ENCODE measurements at regions not wholly inside any gene's neighbourhood (a gene's known extent, or its start where the extent isn't known, plus 50 kb on each side); places are given as distances from the start of the nearest gene placed in this dataset.

DNA sequence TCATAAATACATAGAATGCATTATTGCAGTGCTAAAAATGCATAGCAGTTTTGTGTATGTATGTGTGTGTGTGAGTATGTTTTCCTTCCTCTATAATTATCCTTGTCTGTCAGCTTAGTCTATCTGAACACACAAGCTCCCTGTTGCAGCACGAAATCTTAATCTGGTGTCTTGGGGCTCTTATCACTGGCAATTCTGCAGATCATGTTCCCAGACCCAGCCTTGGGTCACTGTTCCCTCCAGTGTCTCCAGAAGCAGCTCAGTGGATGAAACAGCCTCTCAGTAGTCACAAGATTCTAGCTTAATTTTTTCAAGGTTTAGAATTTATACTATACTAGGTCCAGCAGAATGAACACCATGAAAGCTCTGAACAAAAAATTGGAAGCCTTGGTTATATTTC, 777.9 kb downstream of the MRPL39 start:
- Mint-ChIP-seq H3K4me1 (ENCODE audit: low read depth) (no peaks in the 10 kb centered on the region), H3K27ac (no peak overlapping the region), H3K4me3 (no peak overlapping the region), H3K36me3 (no peaks in the 10 kb centered on the region), H3K9me3 (no peaks in the 10 kb centered on the region), H3K27me3 (no peaks in the 10 kb centered on the region)
- intact Hi-C loops (cut with micrococcal nuclease) = no loop called here
- no peak for DNase-seq
- ChIA-PET POLR2A (no interaction called here), CTCF (interaction anchor here (0.7 kb wide), 1 partner anchor 556 kb away, joined by 3 read pairs; no protein-coding TSS in a partner anchor)

DNA sequence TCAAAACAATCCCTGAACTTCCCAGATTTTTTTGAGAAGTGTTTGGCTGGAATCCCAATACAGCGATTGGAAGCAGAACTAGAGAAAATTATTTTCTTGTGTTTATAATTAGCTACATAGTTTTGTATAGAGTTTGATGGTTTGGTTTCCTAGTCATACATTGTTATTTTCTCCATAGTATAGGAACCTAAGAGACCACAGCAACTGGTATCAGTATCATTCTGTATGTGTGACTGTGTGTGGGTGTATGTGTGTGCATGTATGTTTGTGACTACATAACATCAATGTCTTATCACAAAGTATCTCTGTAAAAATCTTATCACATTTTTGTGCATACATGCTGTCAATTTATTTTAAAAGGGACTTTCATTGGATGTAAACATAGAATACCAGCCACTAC, 780.5 kb downstream of the MRPL39 start:
- POLR2A ChIA-PET = no interaction called here
- H3K27ac Mint-ChIP-seq = no peak overlapping the region
- no peak for DNase-seq
- CTCF ChIA-PET = no interaction called here
- no peaks in the 10 kb centered on the region for H3K4me1 Mint-ChIP-seq (ENCODE audit: low read depth)
- H3K4me3 Mint-ChIP-seq = no peak overlapping the region
- intact Hi-C loops (cut with micrococcal nuclease) = no loop called here
- no peaks in the 10 kb centered on the region for H3K36me3 Mint-ChIP-seq
- no peaks in the 10 kb centered on the region for H3K27me3 Mint-ChIP-seq
- H3K9me3 Mint-ChIP-seq = no peaks in the 10 kb centered on the region

DNA sequence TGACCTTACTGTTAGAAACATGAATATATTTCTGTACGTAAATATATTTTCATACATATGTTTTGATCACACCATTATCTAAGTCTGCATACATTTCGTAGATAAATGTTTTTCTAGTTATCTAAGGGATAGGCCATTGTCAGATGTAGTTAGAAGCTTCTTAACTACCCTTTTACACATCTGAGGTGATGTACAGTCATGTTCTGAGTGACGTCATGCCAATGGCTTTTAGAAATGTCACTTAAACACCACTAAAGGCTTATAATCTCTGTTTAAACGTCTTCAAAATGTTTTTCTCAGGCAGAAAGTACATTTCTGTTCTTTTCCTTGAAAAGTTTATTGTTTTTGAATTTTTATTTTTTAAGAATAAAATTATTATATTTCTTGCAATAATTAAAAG, 781.9 kb downstream of the MRPL39 start:
- Mint-ChIP-seq H3K27ac (no peak overlapping the region), H3K4me3 (no peak overlapping the region), H3K9me3 (no peaks in the 10 kb centered on the region), H3K27me3 (no peaks in the 10 kb centered on the region), H3K36me3 (no peaks in the 10 kb centered on the region), H3K4me1 (ENCODE audit: low read depth) (no peaks in the 10 kb centered on the region)
- intact Hi-C loops (cut with micrococcal nuclease) = no loop called here
- ChIA-PET CTCF (no interaction called here), POLR2A (no interaction called here)
- no peak for DNase-seq

DNA sequence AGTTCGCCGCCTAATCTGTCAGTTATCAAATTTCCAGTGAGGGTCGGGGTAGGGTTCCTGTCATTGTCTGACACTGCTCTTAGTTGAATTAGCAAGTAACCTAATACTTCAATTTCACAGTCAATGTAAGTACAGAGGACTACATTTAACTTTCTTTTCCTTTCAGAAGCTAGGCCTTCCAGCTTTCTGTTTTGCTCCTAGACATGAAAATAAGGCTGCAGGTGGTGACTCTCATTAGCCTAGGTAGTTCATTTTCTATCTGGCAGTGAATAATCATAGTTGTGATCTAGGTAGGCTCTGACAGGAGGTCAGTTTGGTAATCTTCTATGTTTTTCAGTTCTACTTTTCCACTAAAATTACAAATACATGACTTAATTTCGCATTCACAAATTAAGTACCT, 783.1 kb downstream of the MRPL39 start:
- Mint-ChIP-seq H3K4me1 (ENCODE audit: low read depth) (no peaks in the 10 kb centered on the region), H3K27ac (no peak overlapping the region), H3K9me3 (no peaks in the 10 kb centered on the region), H3K36me3 (no peaks in the 10 kb centered on the region), H3K27me3 (no peaks in the 10 kb centered on the region), H3K4me3 (no peak overlapping the region)
- ChIA-PET POLR2A (no interaction called here), CTCF (interaction anchor here (1.1 kb wide), 1 partner anchor 10 kb away, joined by 3 read pairs; no protein-coding TSS in a partner anchor)
- intact Hi-C loops (cut with micrococcal nuclease) = no loop called here
- no peak for DNase-seq

DNA sequence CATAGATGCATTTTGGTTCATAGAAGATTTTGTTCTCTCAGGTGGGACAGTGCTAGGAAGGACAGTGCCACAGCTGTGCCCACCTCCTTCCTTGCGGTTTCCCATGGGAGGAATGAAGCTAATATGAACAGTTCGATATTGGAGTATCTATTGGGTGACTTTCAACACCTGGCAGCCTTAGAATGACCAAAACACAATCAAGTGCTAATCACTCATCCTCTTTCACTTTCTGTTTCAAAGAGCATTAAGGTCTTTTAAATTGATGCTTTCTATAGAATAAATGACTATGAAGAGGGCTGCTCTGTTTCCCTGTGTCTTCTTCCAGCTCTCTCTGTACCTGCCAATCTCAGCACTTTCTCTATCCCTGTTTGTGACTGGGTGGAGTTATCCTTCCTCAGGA, 784.0 kb downstream of the MRPL39 start:
- CTCF ChIA-PET = interaction anchor here (1.1 kb wide), 1 partner anchor 11 kb away, joined by 3 read pairs; no protein-coding TSS in a partner anchor

DNA sequence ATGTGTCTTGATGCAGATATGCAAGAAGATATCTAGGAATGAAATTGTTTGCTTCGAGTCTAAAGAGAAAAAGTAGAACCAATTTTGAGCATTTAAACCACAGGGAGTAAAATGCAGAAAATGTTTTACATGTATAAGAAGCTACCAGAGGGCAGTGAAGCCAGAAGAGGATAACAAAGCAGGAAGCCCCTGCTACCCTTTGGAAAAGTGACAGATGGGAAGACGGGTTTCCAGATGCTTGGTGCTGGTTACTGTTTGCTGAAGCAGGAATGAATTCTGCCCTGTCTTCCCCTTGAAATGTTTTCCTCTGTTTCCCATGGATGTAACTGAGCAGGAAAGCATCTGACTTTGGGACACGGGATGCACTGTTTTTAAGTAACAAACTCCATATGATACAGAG, 822.2 kb downstream of the MRPL39 start:
- no peaks in the 10 kb centered on the region for H3K36me3 Mint-ChIP-seq
- no peaks in the 10 kb centered on the region for H3K4me1 Mint-ChIP-seq (ENCODE audit: low read depth)
- intact Hi-C loops (cut with micrococcal nuclease) = no loop called here
- no peak overlapping the region for H3K27ac Mint-ChIP-seq
- no peak for DNase-seq
- no peaks in the 10 kb centered on the region for H3K9me3 Mint-ChIP-seq
- no peaks in the 10 kb centered on the region for H3K27me3 Mint-ChIP-seq
- CTCF ChIA-PET = no interaction called here
- no peak overlapping the region for H3K4me3 Mint-ChIP-seq
- POLR2A ChIA-PET = no interaction called here

More for the DNA sequence above, 784.0 kb downstream of the MRPL39 start:
- POLR2A ChIA-PET = no interaction called here
- Mint-ChIP-seq H3K36me3 (no peaks in the 10 kb centered on the region), H3K4me1 (ENCODE audit: low read depth) (no peaks in the 10 kb centered on the region), H3K27me3 (no peaks in the 10 kb centered on the region), H3K4me3 (no peak overlapping the region), H3K27ac (no peak overlapping the region), H3K9me3 (no peaks in the 10 kb centered on the region)
- no peak for DNase-seq
- intact Hi-C loops (cut with micrococcal nuclease) = no loop called here

DNA sequence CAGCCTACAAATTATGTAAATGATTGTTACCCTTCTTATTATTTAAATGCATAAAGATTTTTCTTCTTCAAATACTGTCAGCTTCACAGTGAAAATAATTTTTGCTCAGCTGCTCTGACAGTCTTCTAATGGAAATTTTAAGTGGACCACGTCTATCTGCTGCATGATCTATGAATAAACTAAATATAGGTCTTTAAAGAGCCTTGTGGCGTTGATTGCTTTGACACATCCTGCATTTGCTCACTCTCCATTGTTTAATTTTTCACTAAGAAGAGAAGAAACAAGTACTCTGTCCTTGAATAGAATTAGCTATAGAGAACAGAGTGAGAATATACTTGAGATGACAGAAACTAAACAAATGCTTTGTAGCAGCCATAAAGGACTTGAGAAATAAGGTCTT, 826.1 kb downstream of the MRPL39 start:
- Mint-ChIP-seq H3K4me1 (ENCODE audit: low read depth) (no peaks in the 10 kb centered on the region), H3K36me3 (no peaks in the 10 kb centered on the region), H3K27ac (no peak overlapping the region), H3K27me3 (no peaks in the 10 kb centered on the region), H3K9me3 (no peaks in the 10 kb centered on the region), H3K4me3 (no peak overlapping the region)
- POLR2A ChIA-PET = no interaction called here
- CTCF ChIA-PET = interaction anchor here (0.6 kb wide), 1 partner anchor 16 kb away, joined by 3 read pairs; no protein-coding TSS in a partner anchor
- no peak for DNase-seq
- intact Hi-C loops (cut with micrococcal nuclease) = no loop called here

DNA sequence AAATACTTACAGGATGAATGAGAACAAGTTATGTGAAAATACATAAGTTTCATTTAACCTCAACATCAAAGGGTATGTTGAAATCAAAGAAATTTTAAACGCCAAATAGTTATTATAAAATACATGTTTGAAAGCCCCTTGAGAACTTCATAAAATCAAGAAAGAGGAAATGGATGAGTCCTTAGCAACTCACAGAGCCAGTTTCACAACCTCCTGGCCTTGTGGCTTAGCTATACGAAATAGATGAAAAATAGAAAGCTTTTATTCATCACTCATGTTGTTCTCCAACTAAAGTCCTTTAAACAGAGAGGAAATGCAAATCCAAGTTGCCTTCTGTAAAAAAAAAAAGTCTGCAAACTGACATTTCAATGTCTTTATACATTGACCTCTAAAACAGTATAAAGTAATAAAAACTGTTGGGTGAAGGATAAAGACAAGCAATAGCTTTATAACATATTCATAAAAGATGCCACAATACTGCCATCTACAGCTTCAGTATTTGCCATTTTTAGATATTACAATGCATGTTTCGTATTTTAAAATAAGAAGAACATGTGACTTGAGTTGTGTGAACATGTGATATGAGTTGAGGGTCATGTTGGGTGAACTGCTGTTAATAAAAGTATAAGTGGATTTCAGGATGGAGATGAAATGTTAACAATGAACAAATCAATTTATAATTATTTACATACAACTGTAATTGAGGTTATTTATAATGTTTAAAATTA, 847.8 kb downstream of the MRPL39 start:
- Mint-ChIP-seq H3K27me3 (no peaks in the 10 kb centered on the region), H3K4me1 (ENCODE audit: low read depth) (no peaks in the 10 kb centered on the region), H3K27ac (no peak overlapping the region), H3K36me3 (no peaks in the 10 kb centered on the region), H3K4me3 (no peak overlapping the region), H3K9me3 (peaks cover 4% of the 10 kb centered on the region)
- DNase-seq = no peak
- intact Hi-C loops (cut with micrococcal nuclease) = no loop called here
- ChIA-PET POLR2A (no interaction called here), CTCF (interaction anchor here (0.7 kb wide), 1 partner anchor 1112 kb away, joined by 5 read pairs; no protein-coding TSS in a partner anchor)

DNA sequence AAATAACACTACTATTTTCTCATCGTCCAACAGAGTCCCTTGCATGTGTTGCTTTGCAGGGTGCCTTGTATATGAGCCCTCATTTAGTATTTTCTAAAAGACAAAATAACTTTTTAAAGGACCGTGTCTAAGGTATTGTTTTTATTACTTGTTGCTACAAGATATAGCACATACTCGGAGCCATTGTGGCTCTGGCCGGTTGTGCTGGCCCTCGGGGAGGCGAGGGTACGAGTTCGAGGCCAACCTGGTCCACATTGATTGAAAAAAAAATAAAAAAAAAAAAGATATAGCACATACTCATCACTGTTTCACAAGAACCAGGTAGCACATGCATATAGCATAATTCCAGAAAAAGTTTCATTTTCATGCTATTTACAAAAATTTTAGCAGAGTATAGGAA, 869.2 kb downstream of the MRPL39 start:
- ChIA-PET POLR2A (no interaction called here), CTCF (no interaction called here)
- H3K36me3 Mint-ChIP-seq = no peaks in the 10 kb centered on the region
- no peak for DNase-seq
- H3K9me3 Mint-ChIP-seq = no peaks in the 10 kb centered on the region
- no peak overlapping the region for H3K4me3 Mint-ChIP-seq
- H3K27me3 Mint-ChIP-seq = no peaks in the 10 kb centered on the region
- no peaks in the 10 kb centered on the region for H3K4me1 Mint-ChIP-seq (ENCODE audit: low read depth)
- intact Hi-C loops (cut with micrococcal nuclease) = no loop called here
- H3K27ac Mint-ChIP-seq = no peak overlapping the region

DNA sequence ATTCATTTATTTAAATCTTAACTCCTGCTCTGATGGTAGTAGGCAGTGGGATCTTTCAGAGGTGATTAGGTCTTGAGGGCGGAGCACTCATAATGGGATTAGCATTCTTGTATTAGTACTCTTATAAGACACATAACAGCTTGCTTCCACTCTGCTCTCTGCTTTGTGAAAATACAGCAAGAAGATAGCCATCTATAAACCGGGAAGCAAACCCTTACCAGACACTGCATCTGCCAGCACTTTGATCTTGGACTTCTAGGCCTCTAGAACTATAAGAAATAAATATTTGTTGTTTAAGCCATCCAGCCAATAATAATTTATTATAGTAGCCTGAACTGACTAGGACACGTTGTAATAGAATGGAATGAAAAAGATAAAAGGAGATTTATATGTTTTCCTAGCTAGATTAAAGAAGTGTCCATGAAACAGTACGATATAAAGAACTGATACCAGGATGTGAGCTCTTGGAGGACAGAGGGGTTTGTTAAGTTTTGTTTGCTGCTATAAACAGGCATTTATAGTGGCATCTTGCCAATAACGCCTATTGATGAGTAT, 869.9 kb downstream of the MRPL39 start:
- DNase-seq = no peak
- intact Hi-C loops (cut with micrococcal nuclease) = no loop called here
- Mint-ChIP-seq H3K9me3 (no peaks in the 10 kb centered on the region), H3K4me3 (no peak overlapping the region), H3K27me3 (no peaks in the 10 kb centered on the region), H3K27ac (no peak overlapping the region), H3K4me1 (ENCODE audit: low read depth) (no peaks in the 10 kb centered on the region), H3K36me3 (no peaks in the 10 kb centered on the region)
- POLR2A ChIA-PET = no interaction called here
- CTCF ChIA-PET = no interaction called here

DNA sequence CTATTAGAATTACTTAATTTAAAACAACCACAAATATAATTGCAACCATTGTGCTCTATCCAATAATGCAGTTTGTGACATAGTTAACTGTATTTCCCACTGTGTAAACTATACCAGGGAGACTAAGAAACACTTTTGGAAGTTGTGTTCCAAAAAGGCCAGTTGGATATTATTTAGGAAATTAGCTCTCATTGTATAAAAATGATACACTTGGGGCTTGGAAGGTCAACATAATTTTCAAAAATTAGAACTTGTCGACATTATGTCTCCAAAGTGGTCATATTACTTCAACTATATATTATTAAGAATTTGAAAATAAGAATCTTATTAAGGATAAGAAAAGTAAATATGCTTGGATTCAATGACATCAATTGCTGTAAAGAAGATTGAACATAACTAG, 876.6 kb downstream of the MRPL39 start:
- Mint-ChIP-seq H3K36me3 (no peaks in the 10 kb centered on the region), H3K27me3 (no peaks in the 10 kb centered on the region), H3K4me3 (no peak overlapping the region), H3K4me1 (ENCODE audit: low read depth) (no peaks in the 10 kb centered on the region), H3K27ac (no peak overlapping the region), H3K9me3 (no peaks in the 10 kb centered on the region)
- ChIA-PET CTCF (no interaction called here), POLR2A (no interaction called here)
- no peak for DNase-seq
- intact Hi-C loops (cut with micrococcal nuclease) = no loop called here

DNA sequence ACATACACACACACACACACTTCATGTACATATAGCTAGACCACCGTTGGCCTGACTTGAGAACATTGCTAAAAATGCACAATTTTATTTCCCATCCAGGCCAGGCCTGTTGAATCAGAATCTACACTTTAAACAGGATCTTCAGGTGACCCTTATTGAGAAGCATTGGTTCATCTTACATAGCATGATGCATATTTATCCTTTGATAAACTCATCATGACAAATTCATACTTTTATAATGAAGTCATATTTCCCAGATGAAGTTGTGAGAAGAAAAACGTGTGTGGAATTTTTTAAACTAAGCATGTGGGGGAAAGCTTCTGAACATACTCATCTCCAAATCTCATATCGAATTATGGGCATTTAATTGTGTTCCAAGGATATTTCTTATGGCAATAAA, 877.7 kb downstream of the MRPL39 start:
- intact Hi-C loops (cut with micrococcal nuclease) = no loop called here
- Mint-ChIP-seq H3K27me3 (no peaks in the 10 kb centered on the region), H3K4me1 (ENCODE audit: low read depth) (no peaks in the 10 kb centered on the region), H3K4me3 (no peak overlapping the region), H3K36me3 (no peaks in the 10 kb centered on the region), H3K27ac (no peak overlapping the region), H3K9me3 (no peaks in the 10 kb centered on the region)
- no peak for DNase-seq
- ChIA-PET CTCF (no interaction called here), POLR2A (no interaction called here)

DNA sequence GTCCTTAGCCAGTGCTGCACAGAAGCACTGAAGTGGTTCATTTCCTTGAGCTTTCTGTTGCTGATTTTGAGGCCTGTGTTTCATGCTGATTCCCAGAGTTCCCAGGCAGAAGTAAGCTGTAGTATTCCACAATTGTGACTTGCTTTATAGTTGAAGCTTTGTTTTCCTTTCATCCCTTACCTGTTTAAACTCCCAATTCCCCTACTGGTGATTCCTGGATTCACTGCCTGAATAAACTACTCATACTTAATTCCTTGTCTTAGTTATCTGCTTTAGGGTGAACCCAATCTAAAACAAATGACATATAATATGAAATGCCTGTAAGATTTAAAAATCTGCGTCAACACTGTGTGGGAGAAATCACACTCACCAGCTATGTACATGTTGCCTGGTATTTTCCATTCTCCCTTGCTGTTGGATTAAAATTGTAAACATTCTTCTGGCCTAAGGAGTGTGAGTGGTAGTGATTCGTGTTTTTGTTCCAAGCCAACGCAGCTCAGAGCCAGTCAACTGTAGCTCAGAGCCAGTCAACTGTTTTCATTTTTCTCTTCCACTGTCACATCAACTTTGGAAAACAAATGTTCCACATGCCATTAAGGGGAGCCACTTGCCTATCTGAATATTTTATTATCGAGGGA, 879.4 kb downstream of the MRPL39 start:
- Mint-ChIP-seq H3K9me3 (no peaks in the 10 kb centered on the region), H3K4me3 (no peak overlapping the region), H3K4me1 (ENCODE audit: low read depth) (no peaks in the 10 kb centered on the region), H3K27me3 (no peaks in the 10 kb centered on the region), H3K36me3 (no peaks in the 10 kb centered on the region), H3K27ac (no peak overlapping the region)
- no peak for DNase-seq
- CTCF ChIA-PET = no interaction called here
- intact Hi-C loops (cut with micrococcal nuclease) = no loop called here
- POLR2A ChIA-PET = no interaction called here

Measured in activated CD4-positive, alpha-beta memory T cell treated with anti-CD3 and anti-CD28 coated beads for 36 hours (primary cell).